DND-41 (cell line): ENCODE measurements at regions not wholly inside any gene's neighbourhood (a gene's known extent, or its start where the extent isn't known, plus 50 kb on each side); places are given as distances from the start of the nearest gene placed in this dataset.

ENCODE experiments used
- ATAC-seq: fragments of 200-7000 bp; cut with Tn5 transposase; 3 replicates; pipeline ENCODE4 v1.9.1; 2021; ENCODE audit warnings: low read depth; ENCODE audit not compliant: insufficient read depth
- DNase-seq: peaks from one replicate; pipeline ENCODE4 v3.0.0-alpha.2; 2020
- H2AFZ ChIP-seq: 2 replicates; pipeline ENCODE4 v1.6.0; 2012; ENCODE audit warnings: low read depth, low read length
- H3K27ac ChIP-seq: 2 replicates; pipeline ENCODE4 v1.5.1; 2012; ENCODE audit warnings: low read length, inconsistent platforms
- H3K27me3 ChIP-seq: fragments of 200-600 bp; sonication (generic); 2 replicates; pipeline ENCODE4 v1.6.0; 2012; ENCODE audit warnings: low read length, mild to moderate bottlenecking, inconsistent platforms; ENCODE audit not compliant: insufficient read depth, poor library complexity
- H3K36me3 ChIP-seq: 2 replicates; pipeline ENCODE4 v1.5.1; 2012; ENCODE audit warnings: low read length, inconsistent platforms; ENCODE audit not compliant: insufficient read depth
- H3K4me1 ChIP-seq: 2 replicates; pipeline ENCODE4 v1.5.1; 2012; ENCODE audit warnings: mild to moderate bottlenecking, low read length; ENCODE audit not compliant: insufficient read depth
- H3K4me2 ChIP-seq: 2 replicates; pipeline ENCODE4 v1.6.0; 2012; ENCODE audit warnings: mild to moderate bottlenecking, moderate library complexity, low read length, inconsistent platforms; ENCODE audit not compliant: insufficient read depth
- H3K4me3 ChIP-seq, 2 experiments: fragments of 200-600 bp in 1 of 2; shearing (Covaris generic) in 1 of 2; 2 replicates each; pipeline ENCODE4 v1.5.1; 2012 to 2016; ENCODE audit warnings: inconsistent platforms in 2 of 2, low read length in 2 of 2, mild to moderate bottlenecking in 2 of 2, low read depth in 1 of 2, moderate library complexity in 1 of 2
- H3K79me2 ChIP-seq: 2 replicates; pipeline ENCODE4 v1.6.0; 2012; ENCODE audit warnings: low read length, inconsistent platforms; ENCODE audit not compliant: insufficient read depth
- H3K9ac ChIP-seq: 2 replicates; pipeline ENCODE4 v1.6.0; 2012; ENCODE audit warnings: low read depth, mild to moderate bottlenecking, inconsistent platforms, low read length, moderate library complexity
- H3K9me3 ChIP-seq: 2 replicates; pipeline ENCODE4 v1.5.1; 2012; ENCODE audit warnings: low read length, moderate library complexity, mild to moderate bottlenecking, inconsistent platforms; ENCODE audit not compliant: insufficient read depth, severe bottlenecking
- H4K20me1 ChIP-seq: 2 replicates; pipeline ENCODE4 v1.6.0; 2012; ENCODE audit warnings: low read length; ENCODE audit not compliant: insufficient read depth
- EZH2 ChIP-seq: IDR thresholded peaks from 3 replicates; pipeline ENCODE4 v1.6.1; 2012; ENCODE audit warnings: borderline replicate concordance, low read depth, mild to moderate bottlenecking, moderate library complexity, low read length, inconsistent platforms; ENCODE audit not compliant: severe bottlenecking
- TF ChIP-seq, protein P1 (sequence below): IDR thresholded peaks from 2 replicates; pipeline ENCODE4 v1.5.1; 2012; ENCODE audit warnings: borderline replicate concordance, low read length, moderate library complexity, mild to moderate bottlenecking; ENCODE audit not compliant: poor library complexity, severe bottlenecking; ENCODE audit errors: extremely low read depth

DNA sequence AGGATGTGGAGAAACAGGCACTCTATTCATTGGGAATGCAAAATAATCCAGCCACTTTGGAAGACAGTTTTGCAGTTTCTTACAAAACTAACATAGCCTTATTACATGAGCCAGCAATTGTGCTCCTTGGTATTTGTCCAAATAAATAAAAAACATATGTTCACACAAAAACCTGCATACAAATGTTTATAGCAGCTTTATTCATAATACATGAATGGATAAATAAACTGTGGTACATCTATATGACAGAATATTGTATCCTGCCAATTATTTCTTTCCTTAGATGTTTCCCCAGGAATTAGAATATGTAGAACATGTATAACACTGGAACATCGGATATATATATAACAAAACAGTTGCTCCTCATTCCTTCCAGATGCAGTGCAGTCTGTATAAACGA lies 57.7 kb upstream of the VEGFC start:
- H4K20me1 ChIP-seq = no peaks in the 10 kb centered on the region
- no peak overlapping the region for H3K4me2 ChIP-seq
- H3K4me3 ChIP-seq = no peak overlapping the region
- no peaks in the 10 kb centered on the region for H3K27me3 ChIP-seq
- no peak overlapping the region for H3K9ac ChIP-seq
- TF ChIP-seq, protein P1, sequence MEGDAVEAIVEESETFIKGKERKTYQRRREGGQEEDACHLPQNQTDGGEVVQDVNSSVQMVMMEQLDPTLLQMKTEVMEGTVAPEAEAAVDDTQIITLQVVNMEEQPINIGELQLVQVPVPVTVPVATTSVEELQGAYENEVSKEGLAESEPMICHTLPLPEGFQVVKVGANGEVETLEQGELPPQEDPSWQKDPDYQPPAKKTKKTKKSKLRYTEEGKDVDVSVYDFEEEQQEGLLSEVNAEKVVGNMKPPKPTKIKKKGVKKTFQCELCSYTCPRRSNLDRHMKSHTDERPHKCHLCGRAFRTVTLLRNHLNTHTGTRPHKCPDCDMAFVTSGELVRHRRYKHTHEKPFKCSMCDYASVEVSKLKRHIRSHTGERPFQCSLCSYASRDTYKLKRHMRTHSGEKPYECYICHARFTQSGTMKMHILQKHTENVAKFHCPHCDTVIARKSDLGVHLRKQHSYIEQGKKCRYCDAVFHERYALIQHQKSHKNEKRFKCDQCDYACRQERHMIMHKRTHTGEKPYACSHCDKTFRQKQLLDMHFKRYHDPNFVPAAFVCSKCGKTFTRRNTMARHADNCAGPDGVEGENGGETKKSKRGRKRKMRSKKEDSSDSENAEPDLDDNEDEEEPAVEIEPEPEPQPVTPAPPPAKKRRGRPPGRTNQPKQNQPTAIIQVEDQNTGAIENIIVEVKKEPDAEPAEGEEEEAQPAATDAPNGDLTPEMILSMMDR = no peak
- TF ChIP-seq EZH2 = no peak
- no peaks in the 10 kb centered on the region for H3K9me3 ChIP-seq
- no peaks in the 10 kb centered on the region for H3K36me3 ChIP-seq
- H3K79me2 ChIP-seq = no peaks in the 10 kb centered on the region
- H3K27ac ChIP-seq = no peak overlapping the region
- DNase-seq = no peak
- H3K4me1 ChIP-seq = no peaks in the 10 kb centered on the region
- no peak for ATAC-seq
- no peak overlapping the region for H2AFZ ChIP-seq

DNA sequence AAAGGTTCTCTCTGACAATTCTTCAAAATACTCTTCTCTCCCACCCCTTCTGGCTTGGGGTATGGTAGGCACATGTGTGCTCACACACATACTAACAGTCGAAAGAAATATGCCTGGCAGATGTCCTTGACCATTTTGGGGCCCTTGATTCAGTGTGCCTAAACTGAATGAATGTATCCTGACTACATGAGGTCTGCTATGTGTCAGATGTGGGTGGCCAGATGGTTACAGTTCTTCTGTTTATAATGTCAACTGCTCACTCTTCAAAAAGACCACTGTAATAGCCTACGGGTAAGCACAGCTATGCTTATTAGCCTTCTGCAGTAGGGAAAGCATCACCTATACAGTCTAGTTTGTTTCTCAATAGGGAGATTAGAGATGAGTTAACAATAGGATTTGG lies 63.7 kb upstream of the VEGFC start:
- H3K36me3 ChIP-seq = no peaks in the 10 kb centered on the region
- H3K4me3 ChIP-seq = no peak overlapping the region
- H3K9me3 ChIP-seq = no peaks in the 10 kb centered on the region
- no peak overlapping the region for H3K27ac ChIP-seq
- H3K9ac ChIP-seq = no peak overlapping the region
- peak; percentile 83 for ATAC-seq
- no peaks in the 10 kb centered on the region for H3K27me3 ChIP-seq
- no peak overlapping the region for H3K4me2 ChIP-seq
- peak; percentile 30 for DNase-seq
- no peaks in the 10 kb centered on the region for H4K20me1 ChIP-seq
- H2AFZ ChIP-seq = no peak overlapping the region
- TF ChIP-seq, protein P1 = no peak
- no peak for TF ChIP-seq EZH2
- H3K79me2 ChIP-seq = no peaks in the 10 kb centered on the region
- H3K4me1 ChIP-seq = 0 out of 2 replicates have a peak, but pooled peaks cover 5% of the 10 kb centered on the region

DNA sequence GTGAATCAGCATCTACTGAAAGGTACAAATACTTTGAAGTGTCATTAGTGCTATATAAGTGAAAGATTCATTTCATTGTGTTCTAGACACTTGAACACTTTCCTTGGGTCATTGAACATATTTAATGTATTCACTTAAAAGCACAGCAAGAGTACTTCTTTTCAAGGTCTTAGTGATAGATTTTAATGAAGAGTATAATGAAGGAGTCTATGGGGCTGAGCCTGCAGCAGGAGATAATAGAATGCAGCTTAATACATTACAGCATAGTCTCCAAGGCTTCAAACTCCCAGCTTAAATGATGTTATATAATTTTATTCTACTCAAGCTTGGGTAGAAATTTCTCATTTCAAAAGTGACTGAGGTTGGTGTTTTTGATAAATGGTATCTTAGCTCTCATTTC lies 66.1 kb upstream of the VEGFC start:
- Histone ChIP-seq H2AFZ (no peak overlapping the region), H3K4me1 (0 out of 2 replicates have a peak, but pooled peaks cover 5% of the 10 kb centered on the region), H3K79me2 (no peaks in the 10 kb centered on the region), H3K27ac (no peak overlapping the region), H3K4me2 (no peak overlapping the region), H3K4me3 (no peak overlapping the region), H3K36me3 (no peaks in the 10 kb centered on the region), H3K9ac (no peak overlapping the region), H4K20me1 (no peaks in the 10 kb centered on the region), H3K9me3 (peaks cover 2% of the 10 kb centered on the region), H3K27me3 (no peaks in the 10 kb centered on the region)
- no peak for ATAC-seq
- no peak for DNase-seq
- no peak for TF ChIP-seq EZH2
- TF ChIP-seq, protein P1 = no peak

DNA sequence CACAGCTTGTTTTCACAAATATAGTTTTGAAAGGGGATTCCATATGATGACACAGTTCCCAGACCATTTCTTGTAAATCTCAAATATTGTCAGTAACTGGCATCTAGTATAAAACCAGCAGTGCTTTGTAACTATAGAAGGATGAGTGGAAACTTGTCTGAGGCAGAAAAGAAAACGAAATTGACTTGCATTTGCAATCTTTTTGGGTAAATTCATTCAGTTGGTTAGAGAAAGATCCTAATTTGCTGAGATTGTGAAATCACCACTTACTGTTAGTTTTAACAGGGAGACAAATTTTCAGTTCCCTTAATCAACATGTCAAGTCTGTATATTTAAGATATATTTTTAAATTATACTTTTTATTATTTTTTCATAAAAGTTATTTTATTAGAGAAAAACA lies 71.5 kb upstream of the VEGFC start:
- no peak overlapping the region for H3K9ac ChIP-seq
- H3K4me2 ChIP-seq = no peak overlapping the region
- H3K79me2 ChIP-seq = no peaks in the 10 kb centered on the region
- no peak for TF ChIP-seq EZH2
- H3K27me3 ChIP-seq = no peaks in the 10 kb centered on the region
- H3K27ac ChIP-seq = no peak overlapping the region
- no peaks in the 10 kb centered on the region for H3K36me3 ChIP-seq
- H3K4me1 ChIP-seq = no peaks in the 10 kb centered on the region
- no peak overlapping the region for H2AFZ ChIP-seq
- no peak overlapping the region for H3K4me3 ChIP-seq
- H3K9me3 ChIP-seq = peaks cover 2% of the 10 kb centered on the region
- H4K20me1 ChIP-seq = no peaks in the 10 kb centered on the region
- ATAC-seq (no peak), DNase-seq (no peak)
